Testis (tissue), 2 donors: ENCODE measurements at regions not wholly inside any gene's neighbourhood (a gene's known extent, or its start where the extent isn't known, plus 50 kb on each side); places are given as distances from the start of the nearest gene placed in this dataset.

Experiments used
- POLR2A ChIP-seq: fragments of 450-650 bp; IDR thresholded peaks from one replicate; pipeline ENCODE4 v1.6.1; 2017; ENCODE audit warnings: antibody characterized with exemption, mild to moderate bottlenecking, moderate library complexity
- TF ChIP-seq, protein P1 (sequence below), 3 experiments: fragments of 450-650 bp in 2 of 3; fragments of 200-600 bp in 1 of 3; sonication (generic) in 1 of 3; IDR thresholded peaks; one replicate each; pipeline ENCODE4 v1.5.1; 2016 to 2019; ENCODE audit warnings: antibody characterized with exemption in 3 of 3, mild to moderate bottlenecking in 2 of 3, moderate library complexity in 1 of 3

DNA sequence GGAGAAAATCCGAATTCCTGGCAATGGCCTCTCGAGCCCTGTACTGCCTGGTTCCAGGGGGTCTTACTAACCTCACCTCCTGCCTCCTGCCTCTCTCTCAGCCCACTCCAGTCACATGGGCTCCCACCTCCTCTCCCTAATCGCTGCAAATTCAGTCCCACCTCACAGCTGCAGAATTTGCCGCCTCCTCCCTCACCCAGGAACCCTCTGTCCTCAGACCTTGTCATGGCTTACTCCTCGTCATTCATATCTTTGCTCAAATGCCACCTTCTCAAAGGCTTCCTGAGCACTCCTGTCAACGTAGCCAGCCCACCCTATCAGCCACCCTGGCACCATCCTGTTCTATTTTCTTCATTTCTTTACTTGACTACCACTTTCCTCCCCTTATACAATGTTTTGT is 89.0 kb downstream of the SLC2A10 start:
- no peak for TF ChIP-seq POLR2A
- TF ChIP-seq, protein P1, sequence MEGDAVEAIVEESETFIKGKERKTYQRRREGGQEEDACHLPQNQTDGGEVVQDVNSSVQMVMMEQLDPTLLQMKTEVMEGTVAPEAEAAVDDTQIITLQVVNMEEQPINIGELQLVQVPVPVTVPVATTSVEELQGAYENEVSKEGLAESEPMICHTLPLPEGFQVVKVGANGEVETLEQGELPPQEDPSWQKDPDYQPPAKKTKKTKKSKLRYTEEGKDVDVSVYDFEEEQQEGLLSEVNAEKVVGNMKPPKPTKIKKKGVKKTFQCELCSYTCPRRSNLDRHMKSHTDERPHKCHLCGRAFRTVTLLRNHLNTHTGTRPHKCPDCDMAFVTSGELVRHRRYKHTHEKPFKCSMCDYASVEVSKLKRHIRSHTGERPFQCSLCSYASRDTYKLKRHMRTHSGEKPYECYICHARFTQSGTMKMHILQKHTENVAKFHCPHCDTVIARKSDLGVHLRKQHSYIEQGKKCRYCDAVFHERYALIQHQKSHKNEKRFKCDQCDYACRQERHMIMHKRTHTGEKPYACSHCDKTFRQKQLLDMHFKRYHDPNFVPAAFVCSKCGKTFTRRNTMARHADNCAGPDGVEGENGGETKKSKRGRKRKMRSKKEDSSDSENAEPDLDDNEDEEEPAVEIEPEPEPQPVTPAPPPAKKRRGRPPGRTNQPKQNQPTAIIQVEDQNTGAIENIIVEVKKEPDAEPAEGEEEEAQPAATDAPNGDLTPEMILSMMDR (IDR thresholded peaks at IDR 0.05) = no peak
